Hematopoietic multipotent progenitor cell treated with erythropoietin and hydrocortisone succinate and interleukin-3 and kit ligand, for 4 days (in vitro differentiated cells): ENCODE measurements at regions not wholly inside any gene's neighbourhood (a gene's known extent, or its start where the extent isn't known, plus 50 kb on each side); places are given as distances from the start of the nearest gene placed in this dataset.

Experiments
- DNase-seq: peaks from one replicate; pipeline ENCODE4 v3.0.0-alpha.2; 2015

DNA sequence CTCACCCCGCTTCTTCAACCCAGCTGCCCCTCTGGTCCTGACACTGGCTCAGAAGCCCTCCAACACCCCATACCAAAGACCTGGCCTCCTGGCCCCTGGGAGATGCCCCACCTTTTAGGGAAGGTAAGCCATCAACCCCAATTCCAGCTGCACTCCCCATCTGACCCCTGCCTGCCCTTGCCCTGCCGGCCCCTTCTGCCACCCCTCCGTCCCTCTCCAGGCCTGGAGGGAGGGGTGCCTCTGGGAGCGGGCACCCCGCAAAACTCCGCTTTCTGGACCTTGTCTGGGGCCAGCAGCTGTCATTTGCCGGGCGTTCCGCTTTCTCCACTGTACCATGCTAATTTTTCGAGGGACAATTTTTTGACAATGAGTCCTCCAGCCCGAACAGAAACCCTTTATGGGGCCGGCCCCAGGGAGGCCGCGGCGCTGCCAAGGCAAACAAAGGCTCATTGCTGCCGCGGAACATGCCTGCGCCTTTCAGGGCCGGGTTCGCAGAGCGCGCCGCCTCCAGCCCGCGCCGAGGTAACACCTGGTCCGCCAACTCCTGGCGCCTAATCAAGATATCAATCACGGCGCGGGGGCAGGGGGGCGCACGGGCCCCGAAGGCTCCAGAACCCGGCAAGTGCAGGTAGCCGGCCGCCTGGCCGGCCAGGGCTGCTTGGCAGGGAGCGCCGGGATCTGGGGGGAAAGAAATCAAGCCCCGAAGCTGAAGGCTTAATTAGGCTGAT is 96.0 kb downstream of the INHBB start:
- no peak for DNase-seq

DNA sequence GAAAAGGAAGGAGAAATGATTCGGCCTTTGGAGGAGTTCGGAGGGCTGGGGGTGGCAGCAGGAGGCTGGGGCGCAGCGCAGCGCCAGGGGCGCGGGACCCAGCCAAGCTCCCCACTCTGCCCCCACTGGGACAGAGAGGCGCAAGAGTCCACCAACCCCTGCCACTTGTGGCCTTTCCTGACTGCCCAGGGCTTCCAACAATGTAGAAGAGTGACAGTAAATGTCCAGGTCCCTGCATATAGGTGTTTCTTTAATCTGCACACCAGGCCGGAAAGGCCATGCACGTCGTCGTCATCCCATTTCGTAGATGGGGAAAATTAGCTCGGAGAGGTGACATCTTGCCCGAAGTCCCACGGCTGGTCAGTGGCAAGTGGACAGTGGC is 96.6 kb downstream of the INHBB start:
- no peak for DNase-seq

DNA sequence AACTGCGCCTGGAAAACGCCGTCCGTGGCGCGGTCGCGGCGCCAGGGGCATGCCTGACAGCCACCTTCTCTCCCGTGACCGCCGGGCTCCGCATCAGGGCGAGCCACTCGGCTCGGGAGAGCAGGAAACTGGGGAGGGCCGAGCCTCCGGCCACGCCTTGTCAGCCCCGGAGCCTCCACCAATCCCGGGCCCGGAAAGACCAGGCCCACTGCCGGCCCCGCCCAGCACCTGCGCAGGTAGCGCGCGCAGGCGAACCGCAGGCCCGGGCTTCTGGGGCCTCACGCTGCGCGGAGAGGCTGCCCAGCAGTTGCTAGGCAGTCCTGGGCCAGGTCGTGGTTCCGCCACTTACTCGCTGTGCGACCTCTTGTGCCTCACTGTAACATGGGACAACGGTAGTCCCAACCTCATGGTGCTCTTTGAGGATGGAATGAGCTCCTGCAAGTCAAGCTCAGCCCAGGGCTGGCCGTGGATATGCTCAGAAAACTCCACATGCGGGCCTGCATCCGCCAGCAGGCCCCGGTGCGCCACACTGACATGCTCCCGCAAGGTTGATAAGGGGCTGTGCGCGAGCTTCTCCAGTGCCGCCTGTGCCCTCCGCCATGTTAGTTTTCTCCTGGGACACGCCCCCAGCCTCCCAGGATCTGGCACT is 97.1 kb downstream of the INHBB start:
- DNase-seq, result peak; percentile 17

DNA sequence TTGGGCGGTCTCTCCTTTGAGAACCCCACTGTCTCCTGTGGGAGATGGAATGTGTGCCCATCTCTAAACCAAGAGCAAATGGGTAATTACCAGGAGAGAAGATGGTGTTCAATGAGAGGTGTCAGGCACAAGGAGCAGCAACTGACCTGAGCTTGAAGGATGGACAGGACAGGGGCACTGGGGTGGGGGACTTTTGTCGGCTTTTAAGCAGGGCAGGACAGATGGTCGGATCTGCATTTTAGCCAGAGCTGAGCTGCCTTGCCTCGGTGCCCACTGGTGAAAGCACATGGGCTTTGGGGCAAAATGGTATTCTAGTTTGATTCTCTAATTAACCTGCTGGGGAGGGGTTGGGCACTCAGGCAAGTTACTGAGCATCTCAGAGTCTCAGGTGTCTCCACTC is 98.0 kb downstream of the INHBB start:
- DNase-seq, result no peak

DNA sequence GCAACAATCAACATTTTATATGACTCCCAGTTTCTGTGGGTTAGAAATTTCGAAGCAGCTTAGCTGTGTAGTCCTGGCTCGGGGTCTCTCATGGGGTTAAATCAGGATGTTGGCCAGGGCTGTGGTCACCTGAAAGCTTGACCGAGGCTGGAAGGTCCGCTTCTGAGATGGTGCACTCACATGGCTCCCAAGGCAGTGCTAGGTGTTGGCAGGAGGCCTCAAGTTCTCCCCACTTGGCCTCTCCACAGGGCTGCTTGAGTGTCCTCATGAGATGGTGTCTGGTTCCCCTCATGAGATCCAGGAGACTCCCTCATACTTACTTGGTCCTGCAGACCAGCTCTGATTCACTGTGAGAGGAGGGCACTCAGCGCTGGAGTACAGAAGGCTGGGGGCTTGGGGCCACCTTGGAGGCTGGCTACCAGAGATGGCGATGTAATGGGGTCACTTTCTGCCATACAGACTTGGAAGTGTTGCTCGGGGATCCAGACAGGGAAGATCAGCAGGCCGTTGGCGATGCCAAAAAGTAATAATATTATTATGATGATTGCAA is 98.8 kb downstream of the INHBB start:
- no peak for DNase-seq

DNA sequence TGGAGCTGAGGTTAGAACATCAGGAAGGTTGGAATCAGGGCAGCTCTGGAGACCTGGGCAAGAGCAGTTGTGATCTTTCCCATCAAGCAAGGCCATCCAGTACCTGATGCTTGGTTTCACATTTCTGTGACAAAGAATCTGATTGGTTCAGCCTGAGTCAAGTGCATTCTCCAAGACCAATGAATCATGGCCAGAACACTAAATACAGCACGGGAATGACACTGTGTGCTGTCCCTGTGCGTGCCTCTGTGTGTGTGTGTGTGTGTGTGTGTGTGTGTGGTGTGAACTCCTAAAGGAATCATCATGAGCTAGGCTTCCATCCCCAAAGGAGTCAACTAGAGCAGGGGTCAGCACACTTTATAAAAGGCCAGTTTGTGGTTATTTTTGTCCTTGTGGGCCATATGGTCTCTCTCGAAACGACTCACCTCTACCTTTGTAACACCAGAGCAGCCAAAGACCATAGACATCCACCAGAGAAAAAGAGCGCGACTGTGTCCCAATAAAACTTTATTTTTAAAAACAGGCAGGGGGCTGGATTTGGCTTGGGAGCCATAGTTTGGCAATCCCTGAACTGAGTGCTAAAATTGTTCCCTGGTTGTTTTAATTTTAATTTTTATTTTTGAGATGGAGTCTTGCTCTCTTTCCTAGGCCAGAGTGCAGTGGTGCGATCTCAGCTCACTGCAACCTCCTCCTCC is 99.7 kb downstream of the INHBB start:
- DNase-seq, result no peak

DNA sequence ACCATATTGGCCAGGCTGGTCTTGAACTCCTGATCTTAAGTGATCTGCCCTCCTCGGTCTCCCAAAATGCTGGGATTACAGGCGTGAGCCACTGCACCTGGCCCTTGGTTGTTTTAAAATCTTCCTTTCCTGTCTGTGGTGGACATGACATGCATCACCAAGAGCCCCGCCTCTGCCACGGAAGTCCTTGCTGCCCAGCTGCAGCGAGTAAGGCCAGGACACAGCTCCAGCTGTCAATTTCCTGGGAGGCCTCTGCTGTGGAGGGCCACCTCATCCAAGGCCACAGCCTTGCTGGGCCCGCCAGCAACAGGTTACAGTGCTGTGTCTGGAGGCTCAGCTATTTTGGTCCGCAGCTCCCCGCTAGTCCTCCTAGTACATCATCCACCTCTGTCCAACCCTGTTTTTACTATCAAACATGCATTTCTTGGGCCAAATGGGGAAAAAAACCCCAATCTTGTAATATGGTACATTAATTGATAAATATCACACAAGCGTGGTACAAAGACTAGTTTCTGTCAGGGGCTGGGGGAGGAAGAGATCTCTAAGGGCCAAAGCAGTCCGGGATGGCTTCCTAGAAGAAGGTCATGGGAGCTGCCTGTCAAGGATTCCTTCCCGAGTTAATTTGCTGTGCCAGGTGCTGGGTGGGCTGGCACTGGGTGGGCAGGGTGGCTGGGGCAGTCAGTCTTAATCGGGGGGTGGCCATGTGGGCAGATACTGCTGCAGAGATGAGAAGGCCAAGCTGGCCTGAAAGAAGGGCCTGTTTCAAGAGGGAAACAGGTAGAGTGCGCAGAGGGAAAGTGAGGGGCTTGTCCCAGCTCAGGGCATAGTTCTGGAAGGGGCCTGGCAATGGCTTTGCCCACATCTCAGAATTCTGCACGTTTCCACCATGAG is 100.5 kb downstream of the INHBB start:
- no peak for DNase-seq

DNA sequence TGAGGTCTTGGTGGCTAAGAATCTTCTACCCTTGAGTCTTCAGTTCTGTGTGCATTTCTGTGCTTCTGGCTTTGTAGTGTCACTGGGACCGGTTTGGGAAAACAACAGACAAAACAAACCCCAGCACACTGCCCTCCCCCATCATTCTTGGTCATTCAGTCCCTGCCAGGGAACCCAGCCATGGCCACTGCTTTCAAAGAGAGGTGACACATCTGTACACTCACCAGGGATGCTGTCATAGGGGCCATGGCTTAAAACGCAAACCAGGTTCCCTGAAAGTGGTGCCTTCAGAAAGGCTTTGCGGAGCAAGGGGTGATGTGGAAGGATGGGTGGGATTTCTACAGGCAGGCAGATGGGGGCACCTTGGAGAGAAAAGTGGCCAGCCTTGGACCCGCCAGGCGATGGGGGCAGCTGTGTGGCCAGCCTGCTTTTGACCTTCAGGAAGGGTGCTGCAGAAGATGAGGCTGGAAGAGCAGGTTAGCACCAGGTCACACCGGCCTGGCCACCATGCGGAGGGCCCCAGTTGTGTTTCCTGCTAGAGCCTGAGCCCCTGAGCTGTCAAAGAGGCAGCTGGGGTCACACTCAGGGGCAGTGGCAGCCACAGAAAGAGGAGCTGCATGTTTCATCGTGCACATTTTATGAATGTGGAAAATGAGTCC is 101.3 kb downstream of the INHBB start:
- DNase-seq, result no peak

DNA sequence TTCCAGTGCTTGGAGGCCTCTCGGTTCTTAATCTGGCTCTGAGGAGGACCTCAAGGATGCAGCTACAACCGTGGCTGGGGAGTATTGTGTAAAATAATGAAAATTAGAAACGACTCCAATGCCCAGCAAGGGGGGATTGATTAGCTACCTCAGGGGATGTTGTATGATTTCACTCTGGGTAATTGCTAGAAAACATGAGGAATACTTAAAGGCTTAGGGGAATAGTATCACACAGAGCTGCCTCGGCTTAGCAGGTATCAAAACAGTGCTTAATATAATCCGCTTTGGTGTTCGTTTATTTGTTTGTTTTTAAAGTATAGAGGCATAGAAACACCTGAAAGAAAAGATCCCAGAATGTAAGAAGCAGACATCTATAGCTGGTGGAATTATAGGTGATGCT is 102.5 kb downstream of the INHBB start:
- no peak for DNase-seq

DNA sequence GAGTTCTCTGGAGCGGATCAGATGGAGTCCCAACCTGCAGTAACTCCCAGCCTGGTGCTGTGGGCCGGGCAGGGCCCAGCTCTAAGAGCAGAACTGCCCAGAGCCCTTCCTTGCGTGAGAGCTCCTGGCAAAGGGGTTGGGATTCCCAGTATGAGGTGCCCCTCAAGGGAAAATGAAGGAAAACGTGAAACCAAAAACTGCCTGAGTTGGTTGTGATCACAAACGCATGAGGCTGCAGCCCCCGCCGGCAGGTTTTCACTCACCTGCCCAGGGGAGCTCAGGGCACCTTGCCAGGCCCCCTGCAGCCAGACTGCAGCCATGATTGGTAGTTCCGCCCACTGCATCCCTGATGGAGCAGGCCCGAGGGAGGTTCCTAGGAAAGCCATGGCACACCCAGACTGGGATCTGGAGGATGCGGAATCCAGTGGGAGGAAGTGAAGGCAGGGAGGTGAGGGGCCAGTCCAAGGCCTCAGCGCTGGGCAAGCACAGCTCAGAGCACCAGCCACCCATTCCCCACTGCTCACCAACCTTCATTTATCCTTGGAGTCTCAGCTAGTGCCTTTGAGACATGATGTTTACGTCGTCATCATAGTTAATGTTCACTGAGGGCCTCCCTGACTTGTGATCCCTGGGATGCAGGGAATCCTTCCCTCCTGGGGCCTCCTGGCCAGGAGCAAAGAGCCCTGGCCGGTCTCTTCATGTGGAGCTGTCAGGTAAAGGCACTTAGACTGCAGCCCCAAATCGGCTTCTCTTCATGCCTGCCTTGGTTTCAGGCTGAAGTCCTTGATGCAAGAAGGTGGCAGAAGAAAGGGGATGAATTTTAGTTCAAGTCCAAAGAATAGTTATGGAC is 103.2 kb downstream of the INHBB start:
- no peak for DNase-seq

DNA sequence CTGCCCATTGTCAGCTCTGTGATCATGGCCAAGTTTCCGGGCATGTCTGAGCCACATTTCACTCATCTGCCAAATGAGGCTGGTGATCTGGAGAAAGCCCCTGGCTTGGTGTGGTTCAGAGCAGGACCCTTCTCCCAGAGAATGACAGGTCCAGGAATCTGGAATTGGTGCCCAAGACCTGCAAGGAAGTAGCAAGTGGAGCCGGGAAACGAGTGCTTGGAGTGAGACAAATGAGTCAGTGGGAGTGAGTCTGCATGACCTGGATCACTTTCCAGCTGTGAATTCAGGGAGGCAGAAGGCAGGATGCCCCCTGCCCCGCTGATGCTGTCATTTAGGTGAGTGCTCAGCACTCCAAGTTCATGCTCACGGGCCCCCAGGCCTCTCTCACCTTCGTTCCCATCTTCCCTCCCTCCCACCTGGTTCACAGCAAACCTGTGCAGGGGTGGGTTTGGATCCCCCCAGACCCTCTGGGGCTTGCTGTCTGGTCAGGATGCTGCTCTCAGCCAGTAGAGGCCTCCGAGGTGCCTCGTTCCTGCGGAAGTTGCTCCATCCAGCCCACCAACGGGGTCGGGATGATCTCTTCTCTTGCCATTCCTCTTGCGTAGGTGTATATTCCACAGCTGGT is 104.4 kb downstream of the INHBB start:
- no peak for DNase-seq

DNA sequence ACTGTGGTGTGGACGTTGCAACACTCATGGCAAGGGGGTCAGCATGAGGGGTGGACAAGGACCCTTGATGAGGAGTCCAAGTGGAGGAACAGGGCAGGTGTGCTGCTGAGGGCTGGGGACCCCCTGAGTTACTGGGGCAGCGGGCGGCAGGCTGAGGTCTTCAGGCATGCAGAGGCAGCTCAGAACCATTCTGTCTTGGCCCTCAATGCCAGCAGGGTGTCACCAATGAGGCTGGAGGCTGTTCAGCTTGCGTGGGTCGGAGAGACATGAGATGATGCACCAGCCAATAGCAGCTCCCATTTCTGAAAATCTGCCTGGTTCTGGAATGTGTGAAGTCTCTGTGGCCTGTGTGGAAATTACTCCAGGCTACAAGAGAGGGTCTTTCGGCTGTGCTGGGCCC is 105.4 kb downstream of the INHBB start:
- DNase-seq, result no peak

DNA sequence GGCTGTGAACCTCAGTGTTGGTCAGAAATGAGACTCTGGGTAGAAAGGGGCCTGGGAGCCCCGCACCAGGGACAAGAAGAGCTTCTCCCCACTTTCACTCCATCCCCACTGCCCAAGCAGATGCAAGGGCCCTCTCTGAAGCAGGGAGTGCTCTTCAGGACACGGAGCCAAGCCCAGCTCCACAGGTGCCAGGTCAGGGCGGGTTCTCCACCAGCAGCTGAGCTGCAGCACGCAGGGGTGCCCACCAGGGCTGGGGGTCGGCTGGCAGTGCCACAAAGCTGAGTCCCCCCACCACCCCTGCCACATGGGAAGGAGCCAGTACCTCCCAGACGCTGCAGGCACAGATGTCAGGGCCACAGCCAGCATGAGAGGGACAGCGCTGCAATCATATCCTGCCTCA is 106.2 kb downstream of the INHBB start:
- no peak for DNase-seq

DNA sequence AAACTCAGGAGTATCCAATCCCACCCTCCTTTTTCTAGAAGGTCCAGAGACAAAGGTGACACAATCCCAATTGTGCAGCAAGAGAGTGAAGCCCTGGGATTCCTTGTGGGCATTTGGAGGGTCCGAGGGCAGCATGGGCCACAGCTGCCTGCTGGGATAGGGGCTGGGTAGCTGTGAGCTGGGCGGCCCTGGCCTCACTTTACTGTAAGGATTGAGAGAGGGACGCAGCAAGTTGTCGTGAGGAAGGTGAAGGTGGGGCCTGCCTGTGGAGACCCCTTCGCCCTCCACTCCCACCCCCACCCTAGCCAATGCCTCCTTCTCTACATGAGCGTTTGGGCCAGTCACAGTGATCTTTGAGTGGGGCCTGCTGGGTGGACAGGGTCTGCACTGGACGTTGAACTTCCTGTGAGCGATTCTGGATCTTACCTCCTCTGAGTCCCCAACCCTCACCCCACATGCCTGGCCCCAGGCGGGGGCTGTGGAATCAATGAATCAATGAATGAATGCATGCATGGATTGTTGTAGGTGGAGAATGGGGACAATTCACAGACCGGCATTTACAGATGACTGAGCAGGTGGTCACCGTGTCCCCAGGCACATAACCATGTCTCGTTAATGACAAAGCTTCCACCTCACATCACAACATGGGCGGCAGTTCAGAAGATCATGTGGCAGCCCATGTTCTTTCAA is 107.2 kb downstream of the INHBB start:
- DNase-seq, result no peak

DNA sequence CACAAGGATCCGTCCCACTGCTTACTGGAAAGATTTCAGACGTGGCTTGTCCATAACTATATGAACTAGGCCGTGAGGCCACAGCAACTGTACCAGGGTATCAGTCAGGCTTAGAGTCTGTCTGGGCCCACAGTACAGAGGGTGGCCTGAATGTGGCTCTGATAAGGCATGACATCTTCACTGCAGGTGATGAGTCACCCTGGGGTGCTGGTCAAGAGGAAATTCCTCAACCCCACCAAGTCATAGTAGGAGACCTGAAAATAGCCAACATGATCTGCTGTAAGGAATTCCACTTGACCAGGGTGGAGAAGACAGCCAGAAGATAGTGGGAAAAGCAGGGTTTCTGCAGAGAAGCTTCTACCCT is 107.7 kb downstream of the INHBB start:
- DNase-seq, result no peak

DNA sequence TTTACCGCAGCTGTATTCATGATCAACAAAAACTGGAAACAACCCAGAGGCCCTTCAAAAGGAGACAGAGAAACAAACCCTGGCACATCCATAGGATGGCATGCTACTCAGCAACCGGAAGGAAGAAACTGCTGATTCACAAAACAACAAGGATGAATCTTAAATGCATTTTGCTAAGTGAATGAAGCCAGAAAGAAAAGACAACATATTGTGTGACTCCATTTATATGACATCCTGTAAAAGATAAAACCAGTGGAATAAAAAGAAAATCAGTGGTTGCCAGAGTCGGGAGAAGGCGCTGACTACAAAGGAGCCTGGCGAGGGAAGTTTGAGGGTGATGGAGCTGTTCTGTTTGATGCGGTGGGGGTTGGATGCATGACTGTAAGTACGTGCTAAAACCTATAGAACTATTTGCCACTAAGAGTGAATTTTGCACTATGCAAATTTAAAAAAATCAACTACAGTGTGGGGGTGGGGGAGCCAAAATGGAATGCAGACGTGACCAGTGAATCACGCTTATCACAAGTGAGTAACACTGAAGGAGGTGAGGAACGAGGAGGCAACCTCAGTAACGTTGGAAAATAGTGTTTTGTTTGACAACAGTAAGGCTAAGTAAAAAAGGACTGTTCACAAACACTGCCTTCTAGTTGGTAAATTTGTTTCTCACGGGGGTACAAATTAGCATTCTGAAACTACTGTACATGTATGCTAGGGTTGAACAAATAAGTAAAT is 108.9 kb downstream of the INHBB start:
- DNase-seq, result no peak

DNA sequence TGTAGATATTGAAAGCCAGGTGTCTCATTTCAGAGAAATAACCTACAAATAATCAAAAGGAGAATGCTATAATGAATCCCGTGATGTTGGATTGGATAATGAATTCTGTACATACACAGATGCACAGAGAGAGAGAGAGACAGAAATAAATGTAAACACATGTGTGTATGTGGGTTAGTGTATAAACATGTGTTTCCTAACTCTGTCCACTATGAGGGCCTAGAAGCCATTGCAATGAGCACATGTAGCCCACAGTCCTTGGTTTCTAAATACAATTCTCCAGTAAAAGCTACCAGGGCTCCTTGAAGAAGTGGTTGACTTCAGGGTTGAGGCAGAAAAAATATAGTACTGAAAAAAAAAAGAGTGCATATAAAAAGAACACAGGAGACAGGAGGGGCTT is 109.5 kb downstream of the INHBB start:
- no peak for DNase-seq

DNA sequence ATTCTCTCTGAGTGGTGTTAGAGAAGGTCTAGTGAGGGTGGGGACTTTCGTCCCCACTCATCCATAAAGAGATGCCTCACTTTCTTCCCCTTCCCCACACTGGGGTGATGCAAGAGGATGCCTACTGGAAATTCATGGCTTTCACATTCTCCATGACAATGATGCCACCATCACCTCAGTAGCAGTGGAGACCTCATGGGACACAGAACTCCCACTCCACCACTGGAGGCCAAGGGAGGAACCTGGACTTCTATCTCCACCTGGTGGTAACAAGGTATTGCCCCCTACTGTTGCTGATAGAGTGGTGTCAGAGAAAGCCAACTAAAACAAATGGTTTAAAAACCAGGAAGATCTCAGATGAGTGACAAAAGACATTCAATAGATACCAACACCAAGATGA is 110.9 kb downstream of the INHBB start:
- no peak for DNase-seq

DNA sequence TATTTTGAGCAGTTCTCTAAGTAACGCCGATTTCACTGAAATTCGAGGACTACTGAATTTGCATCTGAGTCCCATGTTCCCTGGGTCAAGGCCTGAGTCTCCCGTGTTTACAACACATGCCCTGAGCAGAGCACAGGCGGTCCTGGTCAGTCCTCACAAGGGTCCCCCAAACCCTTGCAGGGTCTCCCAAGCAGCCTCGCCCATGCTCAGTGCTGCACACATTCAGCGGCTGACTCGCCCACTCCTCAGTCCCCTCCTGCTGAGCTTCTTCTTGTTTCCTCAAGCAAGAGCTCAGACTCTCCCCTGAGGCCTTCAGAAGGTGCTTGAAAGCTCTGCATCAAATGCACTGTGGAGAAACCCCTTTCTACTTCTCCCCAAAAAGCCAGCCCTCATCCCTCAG is 114.6 kb downstream of the INHBB start:
- no peak for DNase-seq

DNA sequence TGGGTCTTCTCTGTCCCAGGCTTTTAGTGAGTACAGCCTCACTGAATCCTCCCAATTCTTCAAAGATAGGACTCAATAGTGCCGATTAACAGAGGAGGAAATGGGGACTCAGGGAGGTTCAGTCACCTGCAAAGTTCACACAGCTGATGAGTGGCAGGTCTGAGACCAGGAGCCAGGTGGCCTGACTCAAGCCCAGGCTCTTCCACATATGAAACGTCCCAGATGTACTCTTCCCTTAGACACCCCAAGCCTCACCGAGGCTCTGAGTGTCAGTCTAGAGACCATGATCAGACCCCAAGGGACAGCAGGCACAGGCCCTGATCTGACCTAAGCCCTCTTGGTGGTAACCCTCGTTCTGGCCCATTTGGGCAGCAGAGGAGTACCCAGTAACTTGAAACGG is 115.2 kb downstream of the INHBB start:
- DNase-seq, result no peak
